Renal cortical epithelial cell (primary cell): ENCODE measurements at regions not wholly inside any gene's neighbourhood (a gene's known extent, or its start where the extent isn't known, plus 50 kb on each side); places are given as distances from the start of the nearest gene placed in this dataset.
A peak's percentile ranks its signal among the peaks of the same experiment; 100 is the strongest.
"Not testable (repeated sequence)": the region's sequence is repeated elsewhere in the genome, so short reads cannot be mapped to it uniquely, and the experiment has no call there.

Experiments
- DNase-seq: peaks from one replicate; pipeline ENCODE4 v3.0.0-alpha.2; 2011; ENCODE audit warnings: low read depth

GRCh38 chr3:3686907-3687648 lies 112.2 kb upstream of the LRRN1 start:
- DNase-seq = no peak

GRCh38 chr3:3685721-3686120 lies 113.5 kb upstream of the LRRN1 start:
- DNase-seq = no peak

- DNase-seq = peak; percentile 80
These were observed 116.0 kb upstream of the LRRN1 start for GRCh38 chr3:3683261-3683660.

- DNase-seq = no peak
These were observed 123.4 kb upstream of the LRRN1 start for GRCh38 chr3:3675801-3676200.

- DNase-seq = no peak
These were observed 124.0 kb upstream of the LRRN1 start for GRCh38 chr3:3675186-3675585.

GRCh38 chr3:3666664-3667063 lies 132.6 kb upstream of the LRRN1 start:
- peak; percentile 35 for DNase-seq

- no peak for DNase-seq
These were observed 133.1 kb upstream of the LRRN1 start for GRCh38 chr3:3665961-3666640.

GRCh38 chr3:3665546-3665945 lies 133.7 kb upstream of the LRRN1 start:
- peak; percentile 76 for DNase-seq

GRCh38 chr3:3664935-3665334 lies 134.3 kb upstream of the LRRN1 start:
- peak; percentile 89 for DNase-seq

- DNase-seq = no peak
These were observed 136.6 kb upstream of the LRRN1 start for GRCh38 chr3:3662610-3663009.

GRCh38 chr3:3654916-3655315 lies 144.3 kb upstream of the LRRN1 start:
- DNase-seq = no peak

GRCh38 chr3:3648988-3649679 lies 150.1 kb upstream of the LRRN1 start:
- no peak for DNase-seq

GRCh38 chr3:3646934-3647333 lies 152.3 kb upstream of the LRRN1 start:
- no peak for DNase-seq

GRCh38 chr3:3646103-3646844 lies 153.0 kb upstream of the LRRN1 start:
- not testable (repeated sequence) for DNase-seq

GRCh38 chr3:3641877-3642455 lies 157.3 kb upstream of the LRRN1 start:
- DNase-seq = no peak

GRCh38 chr3:3639078-3639477 lies 160.2 kb upstream of the LRRN1 start:
- no peak for DNase-seq

GRCh38 chr3:3636815-3637214 lies 162.4 kb upstream of the LRRN1 start:
- DNase-seq = peak; percentile 27

GRCh38 chr3:3635109-3635508 lies 164.1 kb upstream of the LRRN1 start:
- no peak for DNase-seq

GRCh38 chr3:3634326-3634725 lies 164.9 kb upstream of the LRRN1 start:
- DNase-seq = no peak

- DNase-seq = peak; percentile 21
These were observed 165.5 kb upstream of the LRRN1 start for GRCh38 chr3:3633761-3634160.

GRCh38 chr3:3632449-3632848 lies 166.8 kb upstream of the LRRN1 start:
- no peak for DNase-seq

GRCh38 chr3:3631114-3631513 lies 168.1 kb upstream of the LRRN1 start:
- no peak for DNase-seq
